HCEC 1CT (cell line): ENCODE measurements at regions not wholly inside any gene's neighbourhood (a gene's known extent, or its start where the extent isn't known, plus 50 kb on each side); places are given as distances from the start of the nearest gene placed in this dataset.

ENCODE experiments used
- DNase-seq: peaks from one replicate; pipeline ENCODE4 v3.0.0-alpha.2; 2017

DNA sequence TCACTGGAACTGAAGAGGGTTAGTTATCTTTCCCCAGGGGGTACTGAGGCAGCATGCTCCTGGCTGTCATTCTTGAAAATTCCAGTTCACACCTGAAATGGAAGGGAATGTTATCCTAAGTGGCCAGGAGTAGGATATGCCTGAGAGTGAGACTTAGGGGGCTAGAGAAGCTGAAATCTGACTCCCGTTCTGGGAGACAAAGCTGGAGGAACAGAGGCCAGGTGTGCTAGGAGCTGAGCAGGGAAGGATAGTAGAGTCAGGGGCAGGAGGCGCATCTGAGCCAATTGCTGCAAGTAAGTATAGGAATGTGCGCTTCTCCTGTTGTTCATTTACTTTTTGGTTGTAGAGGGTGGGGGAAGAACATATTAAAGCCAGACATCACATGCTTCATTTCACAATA lies 58.1 kb upstream of the KIAA1217 start:
- no peak for DNase-seq

DNA sequence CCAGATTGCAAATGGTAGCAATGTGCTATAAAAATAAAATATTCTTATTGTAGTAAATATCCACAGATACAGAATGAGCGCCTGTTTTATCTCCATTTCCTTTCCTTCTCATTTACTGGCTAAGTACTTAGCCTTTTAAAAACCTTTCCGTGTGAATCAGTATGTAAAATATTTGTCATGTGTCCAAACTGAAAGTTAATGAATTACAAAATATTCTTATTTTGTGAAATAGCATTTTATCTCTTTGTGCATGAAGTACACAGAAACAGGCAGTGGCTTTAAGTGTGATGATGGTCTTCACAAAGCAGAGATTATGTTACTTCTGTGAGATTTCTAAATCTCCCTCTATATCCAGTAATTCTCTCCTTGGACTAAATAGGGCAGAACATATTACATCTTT lies 56.7 kb upstream of the KIAA1217 start:
- DNase-seq: no peak

DNA sequence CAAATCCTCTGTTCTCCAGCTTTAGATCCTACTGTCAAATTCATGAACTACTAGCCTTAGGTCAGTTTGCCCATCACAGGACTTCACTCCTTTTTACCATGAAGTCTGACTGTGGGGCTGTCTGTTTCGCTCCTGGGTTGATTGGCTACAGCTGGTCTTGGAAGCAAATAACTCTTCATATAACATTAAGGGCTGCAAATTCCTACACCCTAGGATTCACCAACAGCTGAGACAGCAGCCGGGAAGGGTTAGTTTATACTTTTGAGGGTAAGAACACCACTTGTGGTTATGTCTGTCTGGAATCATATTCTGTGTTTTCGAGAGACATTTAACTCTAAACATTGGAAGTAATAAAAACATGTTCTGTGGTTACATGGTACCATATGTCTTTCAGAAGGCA lies 55.9 kb upstream of the KIAA1217 start:
- no peak for DNase-seq

DNA sequence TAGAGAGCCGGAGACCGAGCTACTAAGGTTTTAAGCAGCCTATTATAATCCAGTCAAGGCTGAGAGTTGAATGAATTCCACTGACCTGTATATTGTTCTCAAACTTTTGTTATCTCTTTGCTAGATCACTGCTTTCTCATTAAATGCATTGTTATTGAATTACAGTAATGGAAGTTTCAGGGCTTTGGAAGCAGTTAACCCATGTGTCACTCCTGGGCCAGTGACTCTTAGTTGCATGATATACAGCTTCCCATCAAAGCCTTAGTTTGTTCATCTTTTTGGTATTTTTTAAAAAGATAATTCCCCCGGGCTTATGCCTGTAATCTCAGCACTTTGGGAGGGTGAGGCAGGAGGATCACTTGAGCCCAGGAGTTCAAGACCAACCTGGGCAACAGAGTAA lies 55.4 kb upstream of the KIAA1217 start:
- DNase-seq: no peak

DNA sequence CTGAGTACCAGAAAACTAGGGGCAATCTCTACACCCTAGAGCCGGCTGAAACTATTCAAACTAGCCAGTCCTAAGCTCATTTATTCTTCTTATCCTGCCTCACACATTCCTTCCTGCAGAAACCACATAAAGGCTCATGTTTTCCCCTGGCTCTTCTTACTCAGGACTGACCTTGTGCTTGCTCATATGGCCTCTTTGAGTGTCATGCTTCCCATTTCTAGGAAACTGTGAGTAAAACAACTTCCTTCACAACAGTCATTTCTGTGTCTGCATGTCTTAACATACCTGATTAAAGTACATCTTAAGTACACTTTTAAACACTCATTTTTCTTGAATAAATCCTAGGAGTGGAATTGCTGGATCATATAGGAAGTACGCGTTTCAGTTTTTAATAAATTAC lies 52.3 kb upstream of the KIAA1217 start:
- DNase-seq: no peak

DNA sequence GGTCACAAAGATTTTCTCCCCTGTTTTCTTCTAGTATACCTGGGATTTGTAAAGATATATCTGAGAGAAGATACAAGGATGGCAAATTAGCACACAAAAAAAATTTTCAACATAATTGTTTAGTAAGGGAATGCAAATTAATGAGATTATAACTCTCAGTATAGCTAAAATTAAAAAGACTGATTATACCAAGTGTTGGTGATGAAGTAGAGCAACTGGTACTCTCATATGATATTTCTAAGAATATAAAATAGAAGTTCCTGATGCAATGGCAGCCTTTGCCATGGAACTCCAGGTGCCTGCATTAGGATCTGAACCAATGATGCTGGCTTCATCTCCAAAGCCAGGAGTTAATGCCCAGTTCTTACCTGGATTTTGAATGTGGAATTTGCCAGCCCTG lies 51.4 kb upstream of the KIAA1217 start:
- no peak for DNase-seq
